ENCODE measurements at regions not wholly inside any gene's neighbourhood (a gene's known extent, or its start where the extent isn't known, plus 50 kb on each side); places are given as distances from the start of the nearest gene placed in this dataset.

DNA sequence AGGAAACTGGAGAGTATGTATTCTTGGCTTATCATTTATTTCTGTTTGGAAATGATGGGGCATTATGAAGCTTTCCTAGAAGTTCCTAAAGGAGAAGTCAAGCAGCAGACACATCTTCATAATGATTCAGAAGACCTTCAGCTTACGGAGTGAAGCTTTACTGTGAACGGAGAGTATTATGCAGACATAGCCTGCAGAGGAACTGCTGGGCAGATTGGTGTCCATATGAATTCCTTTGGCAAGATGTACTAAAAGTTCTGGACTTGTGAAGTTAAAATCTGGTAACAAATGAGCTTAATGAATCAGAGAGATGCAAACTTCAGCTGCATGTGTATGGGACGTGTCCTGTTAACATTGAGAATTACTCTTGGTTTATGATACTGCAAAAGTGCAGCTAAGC lies 60.1 kb downstream of the NABP1 start:
- H3K4me3 ChIP-seq: no peak overlapping the region
- no peak for TF ChIP-seq POLR2A (IDR thresholded peaks at IDR 0.05)
- TF ChIP-seq POLR2AphosphoS5 (IDR thresholded peaks at IDR 0.05): no peak
- TF ChIP-seq, protein P1, sequence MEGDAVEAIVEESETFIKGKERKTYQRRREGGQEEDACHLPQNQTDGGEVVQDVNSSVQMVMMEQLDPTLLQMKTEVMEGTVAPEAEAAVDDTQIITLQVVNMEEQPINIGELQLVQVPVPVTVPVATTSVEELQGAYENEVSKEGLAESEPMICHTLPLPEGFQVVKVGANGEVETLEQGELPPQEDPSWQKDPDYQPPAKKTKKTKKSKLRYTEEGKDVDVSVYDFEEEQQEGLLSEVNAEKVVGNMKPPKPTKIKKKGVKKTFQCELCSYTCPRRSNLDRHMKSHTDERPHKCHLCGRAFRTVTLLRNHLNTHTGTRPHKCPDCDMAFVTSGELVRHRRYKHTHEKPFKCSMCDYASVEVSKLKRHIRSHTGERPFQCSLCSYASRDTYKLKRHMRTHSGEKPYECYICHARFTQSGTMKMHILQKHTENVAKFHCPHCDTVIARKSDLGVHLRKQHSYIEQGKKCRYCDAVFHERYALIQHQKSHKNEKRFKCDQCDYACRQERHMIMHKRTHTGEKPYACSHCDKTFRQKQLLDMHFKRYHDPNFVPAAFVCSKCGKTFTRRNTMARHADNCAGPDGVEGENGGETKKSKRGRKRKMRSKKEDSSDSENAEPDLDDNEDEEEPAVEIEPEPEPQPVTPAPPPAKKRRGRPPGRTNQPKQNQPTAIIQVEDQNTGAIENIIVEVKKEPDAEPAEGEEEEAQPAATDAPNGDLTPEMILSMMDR (IDR thresholded peaks at IDR 0.05 in 8 of 11, conservative IDR thresholded peaks at IDR 0.05 in 3 of 11): no peak
- H3K27ac ChIP-seq: no peak overlapping the region
- WGBS, 5 donors: 91 to 97% (median 93%) methylated on average over 3 of the region's 3 CpGs
- no peaks in the 10 kb centered on the region for H3K4me1 ChIP-seq
- no peaks in the 10 kb centered on the region for H3K27me3 ChIP-seq (replicated peaks in 1 of 7)
- H3K9me3 ChIP-seq: no peaks in the 10 kb centered on the region
- no peaks in the 10 kb centered on the region for H3K36me3 ChIP-seq
- intact Hi-C loops (cut with DNase I; ENCODE audit: low total_unique reads): no loop called here
- no peak for DNase-seq

GRCh38 chr2:191738667-191739066 lies 60.7 kb downstream of the NABP1 start:
- intact Hi-C loops (cut with DNase I; ENCODE audit: low total_unique reads): no loop called here
- H3K27ac ChIP-seq: no peak overlapping the region
- H3K27me3 ChIP-seq (replicated peaks in 1 of 7): no peaks in the 10 kb centered on the region
- H3K4me1 ChIP-seq: no peaks in the 10 kb centered on the region
- H3K9me3 ChIP-seq: no peaks in the 10 kb centered on the region
- TF ChIP-seq, protein P1 (IDR thresholded peaks at IDR 0.05 in 8 of 11, conservative IDR thresholded peaks at IDR 0.05 in 3 of 11): no peak
- TF ChIP-seq POLR2A (IDR thresholded peaks at IDR 0.05) (no peak), POLR2AphosphoS5 (IDR thresholded peaks at IDR 0.05) (no peak)
- WGBS, 5 donors: 77 to 93% (median 88%) methylated on average over 3 of the region's 3 CpGs
- no peak overlapping the region for H3K4me3 ChIP-seq
- no peaks in the 10 kb centered on the region for H3K36me3 ChIP-seq
- DNase-seq: no peak

DNA sequence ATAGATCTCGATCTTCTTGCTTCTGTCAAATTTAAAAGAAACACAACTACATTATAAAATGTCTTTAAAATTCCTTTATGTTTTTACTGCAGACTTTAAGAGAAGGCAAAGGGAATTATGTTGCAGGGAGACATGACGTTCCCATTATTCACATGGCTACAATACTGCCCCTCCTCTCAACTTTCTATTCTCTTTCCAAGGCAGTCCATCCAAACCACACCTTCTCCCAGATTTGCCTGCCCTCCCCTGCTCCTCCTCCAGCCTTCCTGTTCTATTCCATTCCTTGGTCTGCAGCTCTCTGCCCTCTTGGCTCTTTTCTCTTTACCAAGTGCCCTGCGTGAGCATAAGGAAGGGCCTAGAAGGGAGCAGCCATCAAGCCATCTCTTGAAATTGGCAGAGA lies 61.3 kb downstream of the NABP1 start:
- H3K27ac ChIP-seq: peak overlapping the region in 1 of 8 donors; percentile 63
- intact Hi-C loops (cut with DNase I; ENCODE audit: low total_unique reads): no loop called here
- no peaks in the 10 kb centered on the region for H3K36me3 ChIP-seq
- no peaks in the 10 kb centered on the region for H3K9me3 ChIP-seq
- TF ChIP-seq POLR2AphosphoS5 (IDR thresholded peaks at IDR 0.05) (no peak), POLR2A (IDR thresholded peaks at IDR 0.05) (no peak)
- TF ChIP-seq, protein P1 (IDR thresholded peaks at IDR 0.05 in 8 of 11, conservative IDR thresholded peaks at IDR 0.05 in 3 of 11): no peak
- no peak overlapping the region for H3K4me3 ChIP-seq
- DNase-seq: no peak
- H3K27me3 ChIP-seq (replicated peaks in 1 of 7): no peaks in the 10 kb centered on the region
- 70 to 89% (median 87%) methylated on average over 3 of the region's 3 CpGs for WGBS, 5 donors
- no peaks in the 10 kb centered on the region for H3K4me1 ChIP-seq

DNA sequence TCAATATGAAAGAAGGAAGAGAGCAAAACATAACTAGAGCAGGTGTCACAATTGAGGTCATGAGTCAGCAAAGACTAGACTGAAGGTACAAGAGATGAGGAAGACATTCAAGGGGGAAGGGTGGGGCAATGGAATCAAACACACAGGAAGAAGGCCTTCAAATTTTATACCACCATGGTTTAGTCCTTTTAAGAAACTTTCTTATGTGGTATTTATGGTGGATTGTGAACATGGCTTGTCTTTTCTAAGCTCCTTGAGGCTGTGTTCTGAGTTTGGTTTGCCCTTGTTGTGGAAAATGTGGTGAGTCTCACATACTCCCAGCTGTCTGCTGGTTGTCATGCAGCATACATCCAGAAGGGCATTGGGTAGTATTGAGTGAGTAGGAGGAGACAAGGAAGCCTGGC lies 62.1 kb downstream of the NABP1 start:
- DNase-seq: no peak
- H3K27ac ChIP-seq: peak overlapping the region in 3 of 8 donors; percentile 26 to 63 (median 35)
- H3K27me3 ChIP-seq (replicated peaks in 1 of 7): no peaks in the 10 kb centered on the region
- no peaks in the 10 kb centered on the region for H3K36me3 ChIP-seq
- no peaks in the 10 kb centered on the region for H3K4me1 ChIP-seq
- no peaks in the 10 kb centered on the region for H3K9me3 ChIP-seq
- TF ChIP-seq, protein P1 (IDR thresholded peaks at IDR 0.05 in 8 of 11, conservative IDR thresholded peaks at IDR 0.05 in 3 of 11): no peak
- no peak for TF ChIP-seq POLR2A (IDR thresholded peaks at IDR 0.05)
- no peak for TF ChIP-seq POLR2AphosphoS5 (IDR thresholded peaks at IDR 0.05)
- intact Hi-C loops (cut with DNase I; ENCODE audit: low total_unique reads): no loop called here
- no peak overlapping the region for H3K4me3 ChIP-seq
